ENCODE measurements at regions not wholly inside any gene's neighbourhood (a gene's known extent, or its start where the extent isn't known, plus 50 kb on each side); places are given as distances from the start of the nearest gene placed in this dataset.

GRCh38 chr13:85879014-85879413 is 79.8 kb upstream of the SLITRK6 start:
- Histone ChIP-seq H3K9me3 (ENCODE audit: insufficient read depth, low read depth) (no peaks in the 10 kb centered on the region), H3K4me3 (no peak overlapping the region), H2AFZ (no peak overlapping the region), H3K36me3 (ENCODE audit: low read depth) (no peaks in the 10 kb centered on the region), H4K20me1 (ENCODE audit: insufficient read depth) (no peaks in the 10 kb centered on the region), H3K27ac (no peak overlapping the region), H3K27me3 (ENCODE audit: insufficient read depth, low read depth) (no peaks in the 10 kb centered on the region), H3K4me1 (replicated peaks; ENCODE audit: insufficient read depth) (no peaks in the 10 kb centered on the region), H3F3A (ENCODE audit: insufficient read depth, low read depth) (no peaks in the 10 kb centered on the region), H3K9me2 (ENCODE audit: insufficient read depth) (no peaks in the 10 kb centered on the region), H3K4me2 (no peak overlapping the region), H3K79me2 (ENCODE audit: low read depth) (no peaks in the 10 kb centered on the region)
- CTCF ChIA-PET = no interaction called here
- POLR2A ChIA-PET (ENCODE audit: unreplicated experiment) = no interaction called here
- intact Hi-C loops (cut with micrococcal nuclease; ENCODE audit: unreplicated experiment) = no loop called here
- no peak for TF ChIP-seq CTCF (conservative IDR thresholded peaks at IDR 0.05)
- DNase-seq = no peak
- BruUV-seq (replicated peaks) = no TSS peak

GRCh38 chr13:85864963-85865530 is 65.8 kb upstream of the SLITRK6 start:
- no peak overlapping the region for H3K4me2 ChIP-seq
- no peaks in the 10 kb centered on the region for H4K20me1 ChIP-seq (ENCODE audit: insufficient read depth)
- H3K9me2 ChIP-seq (ENCODE audit: insufficient read depth) = no peaks in the 10 kb centered on the region
- TF ChIP-seq CTCF (conservative IDR thresholded peaks at IDR 0.05) (peak; percentile 58), EZH2 (IDR thresholded peaks at IDR 0.05; ENCODE audit: low read depth) (no peak)
- H3K4me3 ChIP-seq = no peak overlapping the region
- H3K27me3 ChIP-seq (ENCODE audit: insufficient read depth, low read depth) = no peaks in the 10 kb centered on the region
- DNase-seq = no peak
- H3F3A ChIP-seq (ENCODE audit: insufficient read depth, low read depth) = no peaks in the 10 kb centered on the region
- no peaks in the 10 kb centered on the region for H3K4me1 ChIP-seq (replicated peaks; ENCODE audit: insufficient read depth)
- no TSS peak for BruUV-seq (replicated peaks)
- H3K79me2 ChIP-seq (ENCODE audit: low read depth) = no peaks in the 10 kb centered on the region
- no peak overlapping the region for H3K27ac ChIP-seq
- ChIA-PET POLR2A (ENCODE audit: unreplicated experiment) (no interaction called here), CTCF (interaction anchor here (0.6 to 0.8 kb wide), 2 partner anchors 811 to 969 kb away, joined by 4 to 7 read pairs; no protein-coding TSS in a partner anchor)
- no peaks in the 10 kb centered on the region for H3K36me3 ChIP-seq (ENCODE audit: low read depth)
- no peaks in the 10 kb centered on the region for H3K9me3 ChIP-seq (ENCODE audit: insufficient read depth, low read depth)
- intact Hi-C loops (cut with micrococcal nuclease; ENCODE audit: unreplicated experiment) = no loop called here
- no peak overlapping the region for H2AFZ ChIP-seq

- no peaks in the 10 kb centered on the region for H3F3A ChIP-seq (ENCODE audit: insufficient read depth, low read depth)
- no peak overlapping the region for H2AFZ ChIP-seq
- no peaks in the 10 kb centered on the region for H4K20me1 ChIP-seq (ENCODE audit: insufficient read depth)
- ChIA-PET POLR2A (ENCODE audit: unreplicated experiment) (no interaction called here), CTCF (no interaction called here)
- H3K4me1 ChIP-seq (replicated peaks; ENCODE audit: insufficient read depth) = no peaks in the 10 kb centered on the region
- H3K27me3 ChIP-seq (ENCODE audit: insufficient read depth, low read depth) = no peaks in the 10 kb centered on the region
- BruUV-seq (replicated peaks) = no TSS peak
- no peak overlapping the region for H3K4me3 ChIP-seq
- TF ChIP-seq EZH2 (IDR thresholded peaks at IDR 0.05; ENCODE audit: low read depth) (no peak), CTCF (conservative IDR thresholded peaks at IDR 0.05) (no peak)
- intact Hi-C loops (cut with micrococcal nuclease; ENCODE audit: unreplicated experiment) = no loop called here
- H3K9me2 ChIP-seq (ENCODE audit: insufficient read depth) = no peaks in the 10 kb centered on the region
- no peak for DNase-seq
- H3K9me3 ChIP-seq (ENCODE audit: insufficient read depth, low read depth) = no peaks in the 10 kb centered on the region
- no peak overlapping the region for H3K4me2 ChIP-seq
- H3K36me3 ChIP-seq (ENCODE audit: low read depth) = no peaks in the 10 kb centered on the region
- H3K79me2 ChIP-seq (ENCODE audit: low read depth) = no peaks in the 10 kb centered on the region
- no peak overlapping the region for H3K27ac ChIP-seq
Measured at GRCh38 chr13:85853901-85854663, 54.9 kb upstream of the SLITRK6 start.

Measured in PC-9 (cell line).